ENCODE measurements at regions not wholly inside any gene's neighbourhood (a gene's known extent, or its start where the extent isn't known, plus 50 kb on each side); places are given as distances from the start of the nearest gene placed in this dataset.

- CTCF ChIA-PET (ENCODE audit: partially characterized antibody): no interaction called here
- POLR2A ChIA-PET (ENCODE audit: partially characterized antibody): no interaction called here
- Histone ChIP-seq H2AK5ac (ENCODE audit: low read depth, low read length) (no peak overlapping the region), H4K5ac (ENCODE audit: insufficient read length, low read depth, low read length) (no peak overlapping the region), H3K79me2 (ENCODE audit: control insufficient read depth in 1 of 2, insufficient read depth in 2 of 2, low read length in 2 of 2) (no peaks in the 10 kb centered on the region), H2BK120ac (replicated peaks; ENCODE audit: low read depth, low read length) (no peak overlapping the region), H3K27me3 (replicated peaks in 1 of 4; ENCODE audit: control insufficient read depth in 3 of 4, extremely low read depth in 1 of 4, insufficient read depth in 3 of 4, low read length in 3 of 4) (no peaks in the 10 kb centered on the region), H4K91ac (replicated peaks; ENCODE audit: insufficient read length, low read length) (no peak overlapping the region), H2BK12ac (ENCODE audit: low read depth, low read length) (no peak overlapping the region), H3K9me3 (ENCODE audit: insufficient read depth in 2 of 2, low read depth in 1 of 2, low read length in 1 of 2) (peaks cover 9 to 21% of the 10 kb centered on the region in 2 experiments; a peak in 3 of 4 replicates), H3K14ac (ENCODE audit: insufficient read length) (no peak overlapping the region), H4K8ac (ENCODE audit: extremely low read depth, insufficient read depth, low read length) (no peak overlapping the region), H3K36me3 (ENCODE audit: control insufficient read depth in 2 of 4, insufficient read depth in 4 of 4, low read length in 3 of 4) (no peaks in the 10 kb centered on the region), H3K56ac (replicated peaks; ENCODE audit: insufficient read length, low read depth, low read length) (no peak overlapping the region), H3K27ac (ENCODE audit: low read depth, low read length) (no peak overlapping the region), H3K4me3 (ENCODE audit: extremely low read depth in 1 of 4, insufficient read depth in 2 of 4, low read depth in 3 of 4, low read length in 4 of 4) (no peak overlapping the region), H3K79me1 (ENCODE audit: low read depth, low read length) (no peaks in the 10 kb centered on the region), H3K18ac (ENCODE audit: extremely low read depth, low read length) (no peak overlapping the region), H3K23ac (ENCODE audit: insufficient read length) (no peak overlapping the region), H3K4me2 (ENCODE audit: insufficient read depth in 1 of 2, low read depth in 2 of 2, low read length in 2 of 2) (no peak overlapping the region), H3K4ac (replicated peaks; ENCODE audit: insufficient read length, low read depth, low read length) (no peak overlapping the region), H3K4me1 (replicated peaks in 1 of 4; ENCODE audit: control insufficient read depth in 3 of 4, insufficient read depth in 4 of 4, low read length in 3 of 4) (peaks cover 0 to 2% (median 0%) of the 10 kb centered on the region in 4 experiments; a peak in 1 of 7 replicates), H2AFZ (ENCODE audit: low read length) (no peak overlapping the region), H3K23me2 (ENCODE audit: low read depth, low read length) (no peaks in the 10 kb centered on the region), H2BK15ac (ENCODE audit: low read length) (no peak overlapping the region), H4K20me1 (replicated peaks in 1 of 2; ENCODE audit: control insufficient read depth in 1 of 2, insufficient read depth in 2 of 2, low read length in 2 of 2) (no peaks in the 10 kb centered on the region), H2BK5ac (ENCODE audit: low read depth, low read length) (no peak overlapping the region), H3K9ac (replicated peaks in 1 of 4; ENCODE audit: extremely low read depth in 1 of 4, low read depth in 3 of 4, low read length in 3 of 4) (no peak overlapping the region), H2BK20ac (ENCODE audit: low read length) (no peak overlapping the region)
- FAIRE-seq: no peak
- 90% methylated on average over 11 of the region's 11 CpGs; no CpG with 5 or more reads in 1 of the 2 experiments for WGBS, 2 experiments (ENCODE audit: extremely low coverage in 1 of 2, insufficient coverage in 1 of 2, insufficient read length in 1 of 2, insufficient replicate concordance in 2 of 2, low coverage in 1 of 2, low lambda C conversion rate in 2 of 2, missing lambda C conversion rate in 1 of 2)
- no peak for DNase-seq (ENCODE audit: low read depth in 1 of 2, low spot score in 2 of 2)
- TF ChIP-seq CREB1 (IDR thresholded peaks at IDR 0.05): no peak
- TF ChIP-seq EP300 (IDR thresholded peaks at IDR 0.05; ENCODE audit: borderline replicate concordance in 1 of 2, low read depth in 2 of 2, low read length in 2 of 2): no peak
- TF ChIP-seq KDM5A (IDR thresholded peaks at IDR 0.05; ENCODE audit: low read length): no peak
- TF ChIP-seq CHD1 (IDR thresholded peaks at IDR 0.05; ENCODE audit: low read depth, low read length): no peak
- no peak for TF ChIP-seq SP2 (IDR thresholded peaks at IDR 0.05; ENCODE audit: low read length)
- TF ChIP-seq PHF8 (conservative IDR thresholded peaks at IDR 0.05; ENCODE audit: low read depth, low read length): no peak
- TF ChIP-seq TEAD4 (IDR thresholded peaks at IDR 0.05; ENCODE audit: low read depth, low read length): no peak
- TF ChIP-seq SIRT6 (IDR thresholded peaks at IDR 0.05; ENCODE audit: low read length): no peak
- TF ChIP-seq CBX5 (IDR thresholded peaks at IDR 0.05; ENCODE audit: low read depth, low read length): no peak
- no peak for TF ChIP-seq KDM4A (IDR thresholded peaks at IDR 0.05; ENCODE audit: low read depth, low read length, severe bottlenecking)
- TF ChIP-seq E2F6 (IDR thresholded peaks at IDR 0.05): no peak
These were observed 218.6 kb downstream of the DLL1 start for GRCh38 chr6:170072246-170072645.

All from H1 (cell line).